ENCODE measurements at regions not wholly inside any gene's neighbourhood (a gene's known extent, or its start where the extent isn't known, plus 50 kb on each side); places are given as distances from the start of the nearest gene placed in this dataset.

GRCh38 chr13:112003396-112003795, 63.6 kb upstream of the SOX1 start:
- Histone ChIP-seq H3K4me3 (ENCODE audit: low read length) (no peak overlapping the region), H3K36me3 (ENCODE audit: control insufficient read depth, insufficient read depth, low read length) (no peaks in the 10 kb centered on the region), H3K27me3 (ENCODE audit: control insufficient read depth, insufficient read depth, low read length) (no peaks in the 10 kb centered on the region), H3K4me1 (ENCODE audit: control insufficient read depth, insufficient read depth, low read length) (no peaks in the 10 kb centered on the region), H3K27ac (ENCODE audit: low read length) (no peak overlapping the region), H3K9me3 (ENCODE audit: control insufficient read depth, low read depth, low read length) (no peaks in the 10 kb centered on the region)
- 100% methylated on average over 1 of the region's 4 CpGs for WGBS (ENCODE audit: insufficient coverage, low lambda C conversion rate)
- DNase-seq = no peak

GRCh38 chr13:112003941-112004340, 63.0 kb upstream of the SOX1 start:
- no peak overlapping the region for H3K27ac ChIP-seq (ENCODE audit: low read length)
- H3K27me3 ChIP-seq (ENCODE audit: control insufficient read depth, insufficient read depth, low read length) = no peaks in the 10 kb centered on the region
- DNase-seq = no peak
- no peaks in the 10 kb centered on the region for H3K36me3 ChIP-seq (ENCODE audit: control insufficient read depth, insufficient read depth, low read length)
- no peak overlapping the region for H3K4me3 ChIP-seq (ENCODE audit: low read length)
- no peaks in the 10 kb centered on the region for H3K4me1 ChIP-seq (ENCODE audit: control insufficient read depth, insufficient read depth, low read length)
- WGBS (ENCODE audit: insufficient coverage, low lambda C conversion rate) = 100% methylated on average over 1 of the region's 3 CpGs
- H3K9me3 ChIP-seq (ENCODE audit: control insufficient read depth, low read depth, low read length) = no peaks in the 10 kb centered on the region

- Histone ChIP-seq H3K36me3 (ENCODE audit: control insufficient read depth, insufficient read depth, low read length) (no peaks in the 10 kb centered on the region), H3K9me3 (ENCODE audit: control insufficient read depth, low read depth, low read length) (no peaks in the 10 kb centered on the region), H3K27ac (ENCODE audit: low read length) (no peak overlapping the region), H3K4me3 (ENCODE audit: low read length) (no peak overlapping the region), H3K27me3 (ENCODE audit: control insufficient read depth, insufficient read depth, low read length) (no peaks in the 10 kb centered on the region), H3K4me1 (ENCODE audit: control insufficient read depth, insufficient read depth, low read length) (no peaks in the 10 kb centered on the region)
- no peak for DNase-seq
- no CpG with 5 or more reads among the region's 3 CpGs for WGBS (ENCODE audit: insufficient coverage, low lambda C conversion rate)
Measured at GRCh38 chr13:112005925-112006324, 61.0 kb upstream of the SOX1 start.

GRCh38 chr13:112007191-112007590, 59.8 kb upstream of the SOX1 start:
- Histone ChIP-seq H3K36me3 (ENCODE audit: control insufficient read depth, insufficient read depth, low read length) (no peaks in the 10 kb centered on the region), H3K27me3 (ENCODE audit: control insufficient read depth, insufficient read depth, low read length) (no peaks in the 10 kb centered on the region), H3K4me3 (ENCODE audit: low read length) (no peak overlapping the region), H3K9me3 (ENCODE audit: control insufficient read depth, low read depth, low read length) (no peaks in the 10 kb centered on the region), H3K27ac (ENCODE audit: low read length) (no peak overlapping the region), H3K4me1 (ENCODE audit: control insufficient read depth, insufficient read depth, low read length) (no peaks in the 10 kb centered on the region)
- 80% methylated on average over 1 of the region's 9 CpGs for WGBS (ENCODE audit: insufficient coverage, low lambda C conversion rate)
- DNase-seq = no peak

- Histone ChIP-seq H3K27me3 (ENCODE audit: control insufficient read depth, insufficient read depth, low read length) (no peaks in the 10 kb centered on the region), H3K4me1 (ENCODE audit: control insufficient read depth, insufficient read depth, low read length) (no peaks in the 10 kb centered on the region), H3K9me3 (ENCODE audit: control insufficient read depth, low read depth, low read length) (no peaks in the 10 kb centered on the region), H3K36me3 (ENCODE audit: control insufficient read depth, insufficient read depth, low read length) (no peaks in the 10 kb centered on the region), H3K27ac (ENCODE audit: low read length) (no peak overlapping the region), H3K4me3 (ENCODE audit: low read length) (no peak overlapping the region)
- DNase-seq = no peak
- WGBS (ENCODE audit: insufficient coverage, low lambda C conversion rate) = no CpG with 5 or more reads among the region's 9 CpGs
Measured at GRCh38 chr13:112010714-112011113, 56.2 kb upstream of the SOX1 start.

GRCh38 chr13:112012016-112012704, 54.8 kb upstream of the SOX1 start:
- WGBS (ENCODE audit: insufficient coverage, low lambda C conversion rate) = 93% methylated on average over 3 of the region's 27 CpGs
- Histone ChIP-seq H3K4me3 (ENCODE audit: low read length) (no peak overlapping the region), H3K27me3 (ENCODE audit: control insufficient read depth, insufficient read depth, low read length) (no peaks in the 10 kb centered on the region), H3K9me3 (ENCODE audit: control insufficient read depth, low read depth, low read length) (no peaks in the 10 kb centered on the region), H3K36me3 (ENCODE audit: control insufficient read depth, insufficient read depth, low read length) (no peaks in the 10 kb centered on the region), H3K4me1 (ENCODE audit: control insufficient read depth, insufficient read depth, low read length) (no peaks in the 10 kb centered on the region), H3K27ac (ENCODE audit: low read length) (no peak overlapping the region)
- no peak for DNase-seq

- Histone ChIP-seq H3K4me1 (ENCODE audit: control insufficient read depth, insufficient read depth, low read length) (no peaks in the 10 kb centered on the region), H3K36me3 (ENCODE audit: control insufficient read depth, insufficient read depth, low read length) (no peaks in the 10 kb centered on the region), H3K4me3 (ENCODE audit: low read length) (no peak overlapping the region), H3K27ac (ENCODE audit: low read length) (no peak overlapping the region), H3K27me3 (ENCODE audit: control insufficient read depth, insufficient read depth, low read length) (no peaks in the 10 kb centered on the region), H3K9me3 (ENCODE audit: control insufficient read depth, low read depth, low read length) (no peaks in the 10 kb centered on the region)
- DNase-seq = no peak
- WGBS (ENCODE audit: insufficient coverage, low lambda C conversion rate) = 80% methylated on average over 1 of the region's 11 CpGs
Measured at GRCh38 chr13:112012705-112013085, 54.3 kb upstream of the SOX1 start.

- no peak overlapping the region for H3K4me3 ChIP-seq (ENCODE audit: low read length)
- no peaks in the 10 kb centered on the region for H3K27me3 ChIP-seq (ENCODE audit: control insufficient read depth, insufficient read depth, low read length)
- no peaks in the 10 kb centered on the region for H3K36me3 ChIP-seq (ENCODE audit: control insufficient read depth, insufficient read depth, low read length)
- H3K9me3 ChIP-seq (ENCODE audit: control insufficient read depth, low read depth, low read length) = no peaks in the 10 kb centered on the region
- H3K27ac ChIP-seq (ENCODE audit: low read length) = no peak overlapping the region
- 100% methylated on average over 1 of the region's 13 CpGs for WGBS (ENCODE audit: insufficient coverage, low lambda C conversion rate)
- DNase-seq = no peak
- no peaks in the 10 kb centered on the region for H3K4me1 ChIP-seq (ENCODE audit: control insufficient read depth, insufficient read depth, low read length)
Measured at GRCh38 chr13:112013665-112014064, 53.3 kb upstream of the SOX1 start.

GRCh38 chr13:112014857-112015256, 52.1 kb upstream of the SOX1 start:
- peak in 1 of 2 donors; percentile 4 for DNase-seq
- H3K36me3 ChIP-seq (ENCODE audit: control insufficient read depth, insufficient read depth, low read length) = no peaks in the 10 kb centered on the region
- H3K27me3 ChIP-seq (ENCODE audit: control insufficient read depth, insufficient read depth, low read length) = no peaks in the 10 kb centered on the region
- H3K27ac ChIP-seq (ENCODE audit: low read length) = no peak overlapping the region
- WGBS (ENCODE audit: insufficient coverage, low lambda C conversion rate) = 66% methylated on average over 7 of the region's 30 CpGs
- no peaks in the 10 kb centered on the region for H3K9me3 ChIP-seq (ENCODE audit: control insufficient read depth, low read depth, low read length)
- H3K4me1 ChIP-seq (ENCODE audit: control insufficient read depth, insufficient read depth, low read length) = no peaks in the 10 kb centered on the region
- no peak overlapping the region for H3K4me3 ChIP-seq (ENCODE audit: low read length)
